ENCODE measurements at regions not wholly inside any gene's neighbourhood (a gene's known extent, or its start where the extent isn't known, plus 50 kb on each side); places are given as distances from the start of the nearest gene placed in this dataset.

DNA sequence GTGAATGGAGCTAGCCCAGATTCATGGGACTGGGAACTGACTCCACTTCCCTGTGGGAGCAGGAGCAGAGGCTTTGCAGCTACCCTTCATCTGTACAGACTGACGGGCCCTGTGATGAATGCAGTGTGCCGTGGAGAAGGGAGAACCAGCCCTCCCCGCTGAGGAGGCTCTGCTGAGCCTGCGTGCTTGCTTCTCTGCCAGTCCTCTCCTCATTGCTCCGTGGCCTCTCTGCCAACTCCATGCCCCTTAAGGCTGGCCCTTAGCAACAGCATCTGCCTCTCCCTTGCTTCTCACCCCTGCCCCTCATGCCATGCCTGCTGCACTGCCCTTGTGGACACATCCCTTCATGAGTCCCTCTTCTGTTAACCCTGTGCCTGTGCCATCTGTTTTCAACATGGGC, 53.6 kb downstream of the GADD45G start:
- Histone ChIP-seq H3K9me3 (ENCODE audit: low read depth, low read length, poor library complexity, severe bottlenecking) (no peaks in the 10 kb centered on the region), H3K4me3 (ENCODE audit: low read depth, low read length, poor library complexity, severe bottlenecking) (no peak overlapping the region), H3K27ac (ENCODE audit: low read depth, low read length, poor library complexity, severe bottlenecking) (no peak overlapping the region), H3K4me1 (ENCODE audit: insufficient read depth, low read length, poor library complexity, severe bottlenecking) (peaks cover 5% of the 10 kb centered on the region), H3K27me3 (replicated peaks; ENCODE audit: insufficient read depth, low read depth, low read length, poor library complexity) (no peaks in the 10 kb centered on the region), H3K36me3 (ENCODE audit: insufficient read depth, low read length, poor library complexity, severe bottlenecking) (no peaks in the 10 kb centered on the region)
- no peak for TF ChIP-seq EZH2 (IDR thresholded peaks at IDR 0.05; ENCODE audit: borderline replicate concordance, low read depth, low read length, poor library complexity, severe bottlenecking)
- TF ChIP-seq, protein P1, sequence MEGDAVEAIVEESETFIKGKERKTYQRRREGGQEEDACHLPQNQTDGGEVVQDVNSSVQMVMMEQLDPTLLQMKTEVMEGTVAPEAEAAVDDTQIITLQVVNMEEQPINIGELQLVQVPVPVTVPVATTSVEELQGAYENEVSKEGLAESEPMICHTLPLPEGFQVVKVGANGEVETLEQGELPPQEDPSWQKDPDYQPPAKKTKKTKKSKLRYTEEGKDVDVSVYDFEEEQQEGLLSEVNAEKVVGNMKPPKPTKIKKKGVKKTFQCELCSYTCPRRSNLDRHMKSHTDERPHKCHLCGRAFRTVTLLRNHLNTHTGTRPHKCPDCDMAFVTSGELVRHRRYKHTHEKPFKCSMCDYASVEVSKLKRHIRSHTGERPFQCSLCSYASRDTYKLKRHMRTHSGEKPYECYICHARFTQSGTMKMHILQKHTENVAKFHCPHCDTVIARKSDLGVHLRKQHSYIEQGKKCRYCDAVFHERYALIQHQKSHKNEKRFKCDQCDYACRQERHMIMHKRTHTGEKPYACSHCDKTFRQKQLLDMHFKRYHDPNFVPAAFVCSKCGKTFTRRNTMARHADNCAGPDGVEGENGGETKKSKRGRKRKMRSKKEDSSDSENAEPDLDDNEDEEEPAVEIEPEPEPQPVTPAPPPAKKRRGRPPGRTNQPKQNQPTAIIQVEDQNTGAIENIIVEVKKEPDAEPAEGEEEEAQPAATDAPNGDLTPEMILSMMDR (conservative IDR thresholded peaks at IDR 0.05; ENCODE audit: low read depth, low read length): no peak
- POLR2A ChIA-PET (ENCODE audit: low non-redundant PET): no interaction called here
- intact Hi-C loops (cut with micrococcal nuclease; ENCODE audit: unreplicated experiment): no loop called here
- no peak for DNase-seq (ENCODE audit: low spot score)
- CTCF ChIA-PET: no interaction called here
- no TSS peak for BruUV-seq (replicated peaks)

DNA sequence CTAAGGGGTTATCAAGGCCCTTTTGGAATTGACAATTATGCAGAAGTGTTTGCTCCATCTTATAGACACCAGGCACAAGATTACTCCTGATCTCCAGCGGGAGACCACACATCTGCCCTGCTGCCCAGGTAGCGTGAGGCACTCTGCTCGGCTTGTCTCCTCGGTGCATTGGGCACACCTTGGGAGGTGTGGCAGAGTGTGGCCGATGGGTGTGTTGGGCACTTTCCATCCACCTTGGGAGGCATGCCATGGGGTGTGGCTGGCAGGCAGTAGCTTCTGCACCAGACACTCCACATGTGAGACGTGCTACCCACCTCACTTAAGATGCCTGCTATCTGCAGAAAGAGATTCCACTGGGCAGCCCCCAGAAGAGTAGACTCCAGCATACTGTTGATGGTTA, 54.1 kb downstream of the GADD45G start:
- Histone ChIP-seq H3K27ac (ENCODE audit: low read depth, low read length, poor library complexity, severe bottlenecking) (no peak overlapping the region), H3K4me1 (ENCODE audit: insufficient read depth, low read length, poor library complexity, severe bottlenecking) (peaks cover 5% of the 10 kb centered on the region), H3K27me3 (replicated peaks; ENCODE audit: insufficient read depth, low read depth, low read length, poor library complexity) (no peaks in the 10 kb centered on the region), H3K9me3 (ENCODE audit: low read depth, low read length, poor library complexity, severe bottlenecking) (no peaks in the 10 kb centered on the region), H3K36me3 (ENCODE audit: insufficient read depth, low read length, poor library complexity, severe bottlenecking) (no peaks in the 10 kb centered on the region), H3K4me3 (ENCODE audit: low read depth, low read length, poor library complexity, severe bottlenecking) (no peak overlapping the region)
- intact Hi-C loops (cut with micrococcal nuclease; ENCODE audit: unreplicated experiment): no loop called here
- TF ChIP-seq EZH2 (IDR thresholded peaks at IDR 0.05; ENCODE audit: borderline replicate concordance, low read depth, low read length, poor library complexity, severe bottlenecking): no peak
- TF ChIP-seq, protein P1 (conservative IDR thresholded peaks at IDR 0.05; ENCODE audit: low read depth, low read length): no peak
- DNase-seq (ENCODE audit: low spot score): no peak
- ChIA-PET CTCF (no interaction called here), POLR2A (ENCODE audit: low non-redundant PET) (no interaction called here)
- BruUV-seq (replicated peaks): no TSS peak

DNA sequence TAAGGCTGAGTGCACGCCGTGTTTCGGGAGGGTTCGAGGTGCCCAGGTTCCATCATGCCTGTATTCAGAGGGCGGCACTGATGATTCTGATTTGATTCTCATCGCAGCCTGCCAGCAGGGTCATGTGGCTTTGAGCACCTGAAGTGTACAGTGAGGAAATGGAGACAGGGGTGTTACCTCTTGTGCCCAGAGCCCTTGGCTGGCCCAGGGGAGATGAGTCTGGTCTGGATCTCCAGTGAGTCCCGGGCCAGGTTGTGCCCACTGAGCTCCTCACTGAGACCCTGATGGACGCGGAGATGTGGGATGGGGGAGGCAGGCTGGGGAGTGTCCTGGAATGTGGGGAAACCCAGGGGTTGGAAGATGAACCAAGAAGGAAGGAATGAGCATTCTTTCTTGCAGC, 54.7 kb downstream of the GADD45G start:
- no peak for DNase-seq (ENCODE audit: low spot score)
- no peaks in the 10 kb centered on the region for H3K27me3 ChIP-seq (replicated peaks; ENCODE audit: insufficient read depth, low read depth, low read length, poor library complexity)
- ChIA-PET POLR2A (ENCODE audit: low non-redundant PET) (no interaction called here), CTCF (no interaction called here)
- peaks cover 5% of the 10 kb centered on the region for H3K4me1 ChIP-seq (ENCODE audit: insufficient read depth, low read length, poor library complexity, severe bottlenecking)
- no TSS peak for BruUV-seq (replicated peaks)
- no peaks in the 10 kb centered on the region for H3K36me3 ChIP-seq (ENCODE audit: insufficient read depth, low read length, poor library complexity, severe bottlenecking)
- TF ChIP-seq, protein P1 (conservative IDR thresholded peaks at IDR 0.05; ENCODE audit: low read depth, low read length): no peak
- TF ChIP-seq EZH2 (IDR thresholded peaks at IDR 0.05; ENCODE audit: borderline replicate concordance, low read depth, low read length, poor library complexity, severe bottlenecking): no peak
- H3K27ac ChIP-seq (ENCODE audit: low read depth, low read length, poor library complexity, severe bottlenecking): no peak overlapping the region
- no peaks in the 10 kb centered on the region for H3K9me3 ChIP-seq (ENCODE audit: low read depth, low read length, poor library complexity, severe bottlenecking)
- intact Hi-C loops (cut with micrococcal nuclease; ENCODE audit: unreplicated experiment): no loop called here
- no peak overlapping the region for H3K4me3 ChIP-seq (ENCODE audit: low read depth, low read length, poor library complexity, severe bottlenecking)
